SK-N-SH treated with all-trans-retinoic acid at 6 μM for 48 hours (cell line): ENCODE measurements at regions not wholly inside any gene's neighbourhood (a gene's known extent, or its start where the extent isn't known, plus 50 kb on each side); places are given as distances from the start of the nearest gene placed in this dataset.

Experiments used
- ATAC-seq: fragments of 200-7000 bp; cut with Tn5 transposase; 3 replicates; pipeline ENCODE4 v1.9.1; 2020; ENCODE audit warnings: mild to moderate bottlenecking, moderate library complexity
- ARNTL ChIP-seq: fragments of 450-650 bp; formaldehyde crosslinking; IDR thresholded peaks from 2 replicates; pipeline ENCODE4 v1.5.0; 2020; ENCODE audit warnings: low read depth, mild to moderate bottlenecking, moderate library complexity, borderline replicate concordance
- CREB5 ChIP-seq: fragments of 250-450 bp; sonication (Bioruptor Pico); IDR thresholded peaks from 2 replicates; pipeline ENCODE4 v1.5.1; 2020; ENCODE audit warnings: low read depth, mild to moderate bottlenecking, moderate library complexity
- CSDC2 ChIP-seq: fragments of 250-450 bp; sonication (Bioruptor Pico); IDR thresholded peaks from 2 replicates; pipeline ENCODE4 v1.5.0; 2020; ENCODE audit warnings: mild to moderate bottlenecking, moderate library complexity
- CSRNP3 ChIP-seq: fragments of 250-450 bp; sonication (Bioruptor Pico); IDR thresholded peaks from 2 replicates; pipeline ENCODE4 v1.5.1; 2021; ENCODE audit warnings: mild to moderate bottlenecking, moderate library complexity
- ESRRG ChIP-seq: fragments of 250-450 bp; sonication (Bioruptor Pico); IDR thresholded peaks from 2 replicates; pipeline ENCODE4 v1.6.1; 2021; ENCODE audit warnings: mild to moderate bottlenecking
- GLIS3 ChIP-seq: fragments of 250-450 bp; sonication (Bioruptor Pico); IDR thresholded peaks from 2 replicates; pipeline ENCODE4 v1.5.0; 2020; ENCODE audit warnings: mild to moderate bottlenecking, moderate library complexity
- PATZ1 ChIP-seq: fragments of 250-450 bp; sonication (Bioruptor Pico); IDR thresholded peaks from 2 replicates; pipeline ENCODE4 v1.8.0; 2020; ENCODE audit warnings: mild to moderate bottlenecking, moderate library complexity, borderline replicate concordance
- POU6F1 ChIP-seq: fragments of 250-450 bp; sonication (Bioruptor Pico); IDR thresholded peaks from 2 replicates; pipeline ENCODE4 v1.8.0; 2021; ENCODE audit warnings: low read depth, mild to moderate bottlenecking, moderate library complexity, borderline replicate concordance
- PPARA ChIP-seq: fragments of 250-450 bp; sonication (Bioruptor Pico); IDR thresholded peaks from 2 replicates; pipeline ENCODE4 v1.5.0; 2020; ENCODE audit warnings: mild to moderate bottlenecking, borderline replicate concordance
- RARB ChIP-seq: fragments of 250-450 bp; sonication (Bioruptor Pico); IDR thresholded peaks from 2 replicates; pipeline ENCODE4 v1.8.0; 2021; ENCODE audit warnings: mild to moderate bottlenecking, moderate library complexity
- TCF4 ChIP-seq: fragments of 250-450 bp; sonication (Bioruptor Pico); IDR thresholded peaks from 2 replicates; pipeline ENCODE4 v1.8.0; 2021; ENCODE audit warnings: mild to moderate bottlenecking, moderate library complexity, borderline replicate concordance
- TOX ChIP-seq: fragments of 250-450 bp; sonication (Bioruptor Pico); IDR thresholded peaks from 2 replicates; pipeline ENCODE4 v1.8.0; 2021; ENCODE audit warnings: mild to moderate bottlenecking, moderate library complexity, borderline replicate concordance
- ZC3H10 ChIP-seq: fragments of 250-450 bp; sonication (Bioruptor Pico); IDR thresholded peaks from 2 replicates; pipeline ENCODE4 v1.5.1; 2021; ENCODE audit warnings: mild to moderate bottlenecking, moderate library complexity
- ZFP3 ChIP-seq: fragments of 250-450 bp; sonication (Bioruptor Pico); IDR thresholded peaks from 2 replicates; pipeline ENCODE4 v1.5.0; 2020; ENCODE audit warnings: mild to moderate bottlenecking, moderate library complexity
- ZFP30 ChIP-seq: fragments of 450-650 bp; formaldehyde crosslinking; IDR thresholded peaks from 2 replicates; pipeline ENCODE4 v1.5.0; 2022; ENCODE audit warnings: mild to moderate bottlenecking, moderate library complexity
- ZNF565 ChIP-seq: fragments of 450-650 bp; formaldehyde crosslinking; conservative IDR thresholded peaks from 2 replicates; pipeline ENCODE4 v1.5.0; 2020; ENCODE audit warnings: low read depth, mild to moderate bottlenecking, moderate library complexity
- ZNF8 ChIP-seq: fragments of 450-650 bp; formaldehyde crosslinking; IDR thresholded peaks from 2 replicates; pipeline ENCODE4 v1.5.0; 2020; ENCODE audit warnings: mild to moderate bottlenecking, moderate library complexity

GRCh38 chr12:22865822-22866221, 240.9 kb downstream of the ETNK1 start:
- no peak for ATAC-seq
- no peak for TF ChIP-seq POU6F1 (CRISPR knock-in tag)
- TF ChIP-seq ARNTL (CRISPR knock-in tag) = no peak
- TF ChIP-seq ZNF565 (CRISPR knock-in tag) = no peak
- no peak for TF ChIP-seq RARB (CRISPR knock-in tag)
- TF ChIP-seq CSRNP3 (CRISPR knock-in tag) = no peak
- no peak for TF ChIP-seq PATZ1 (CRISPR knock-in tag)
- TF ChIP-seq PPARA (CRISPR knock-in tag) = no peak

- TF ChIP-seq PATZ1 (CRISPR knock-in tag) = no peak
- no peak for TF ChIP-seq RARB (CRISPR knock-in tag)
- no peak for TF ChIP-seq ARNTL (CRISPR knock-in tag)
- TF ChIP-seq ZNF8 = no peak
- no peak for TF ChIP-seq GLIS3 (CRISPR knock-in tag)
- TF ChIP-seq CSDC2 (CRISPR knock-in tag) = no peak
- no peak for TF ChIP-seq ZFP30
- no peak for TF ChIP-seq CREB5 (CRISPR knock-in tag)
- no peak for TF ChIP-seq ZNF565 (CRISPR knock-in tag)
- no peak for TF ChIP-seq TCF4 (CRISPR knock-in tag)
- no peak for ATAC-seq
These were observed 241.4 kb downstream of the ETNK1 start for GRCh38 chr12:22866406-22866805.

- no peak for ATAC-seq
- TF ChIP-seq POU6F1 (CRISPR knock-in tag) = no peak
- TF ChIP-seq ZFP3 (CRISPR knock-in tag) = no peak
- TF ChIP-seq PATZ1 (CRISPR knock-in tag) = no peak
- no peak for TF ChIP-seq CSRNP3 (CRISPR knock-in tag)
- TF ChIP-seq CSDC2 (CRISPR knock-in tag) = no peak
- TF ChIP-seq TOX = no peak
- no peak for TF ChIP-seq ZC3H10
- no peak for TF ChIP-seq ZNF565 (CRISPR knock-in tag)
- no peak for TF ChIP-seq ESRRG (CRISPR knock-in tag)
- no peak for TF ChIP-seq CREB5 (CRISPR knock-in tag)
- TF ChIP-seq ZNF8 = no peak
These were observed 249.2 kb downstream of the ETNK1 start for GRCh38 chr12:22874151-22874550.
